Uterus (tissue), 2 donors: ENCODE measurements at regions not wholly inside any gene's neighbourhood (a gene's known extent, or its start where the extent isn't known, plus 50 kb on each side); places are given as distances from the start of the nearest gene placed in this dataset.

Experiments used
- CTCF ChIP-seq, 4 experiments: fragments of 200-600 bp in 2 of 4; fragments of 450-650 bp in 2 of 4; sonication (generic) in 2 of 4; IDR thresholded peaks; one replicate each; pipeline ENCODE4 v1.5.1; 2016 to 2019; ENCODE audit warnings: antibody characterized with exemption in 4 of 4, mild to moderate bottlenecking in 2 of 4, moderate library complexity in 1 of 4
- POLR2A ChIP-seq, 2 donors: fragments of 450-650 bp; IDR thresholded peaks; one replicate each; pipeline ENCODE4 v1.6.1; 2016; ENCODE audit warnings: antibody characterized with exemption in 2 of 2, mild to moderate bottlenecking in 1 of 2, moderate library complexity in 1 of 2

DNA sequence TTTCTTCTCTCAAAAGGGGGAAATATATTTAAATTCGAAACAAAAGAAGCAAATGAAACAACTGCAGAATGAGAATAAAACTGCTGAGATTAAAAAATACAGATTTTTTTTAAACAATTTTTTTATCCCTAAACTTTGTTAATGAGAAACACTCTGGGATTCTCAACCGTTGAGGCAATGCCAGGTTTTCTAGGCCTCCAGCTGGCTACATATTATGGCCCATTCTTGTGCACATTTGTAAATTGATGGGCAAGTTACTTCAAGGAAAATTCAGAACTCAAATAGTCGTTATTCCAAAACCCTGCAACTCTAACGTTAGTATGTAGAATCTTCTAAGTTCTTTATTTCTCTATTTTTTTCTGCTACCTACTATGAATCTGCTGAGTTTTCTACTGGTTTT lies 239.3 kb upstream of the WSCD1 start:
- TF ChIP-seq CTCF (IDR thresholded peaks at IDR 0.05) (no peak), POLR2A (IDR thresholded peaks at IDR 0.05) (no peak)
